ENCODE measurements at regions not wholly inside any gene's neighbourhood (a gene's known extent, or its start where the extent isn't known, plus 50 kb on each side); places are given as distances from the start of the nearest gene placed in this dataset.
"Not testable (repeated sequence)": the region's sequence is repeated elsewhere in the genome, so short reads cannot be mapped to it uniquely, and the experiment has no call there.

DNA sequence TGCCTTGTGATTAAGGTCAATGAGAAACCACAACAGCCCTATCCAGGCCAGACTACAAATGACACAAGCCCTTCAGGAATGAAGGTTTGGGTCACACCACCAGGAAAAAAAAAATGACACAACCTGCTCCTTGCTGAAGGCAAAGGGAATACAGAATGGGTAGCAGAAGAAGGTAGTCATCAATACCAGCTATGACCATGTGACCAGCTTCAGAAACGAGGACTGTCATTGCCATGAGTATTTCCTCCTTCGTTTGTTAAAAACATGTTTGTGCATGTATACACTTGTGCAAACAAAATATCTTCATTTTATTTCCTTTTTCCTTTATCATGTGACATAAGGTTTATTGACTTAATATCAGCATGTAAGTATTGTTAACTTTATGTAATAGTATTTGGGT is 226.6 kb downstream of the CDH19 start (continued):
- TF ChIP-seq RBBP5 (IDR thresholded peaks at IDR 0.05; ENCODE audit: borderline replicate concordance, low read depth, low read length) (no peak), SAP30 (IDR thresholded peaks at IDR 0.05; ENCODE audit: insufficient read depth, insufficient replicate concordance, low read length) (no peak), YY1 (IDR thresholded peaks at IDR 0.05; ENCODE audit: low read depth, low read length) (no peak), CHD1 (IDR thresholded peaks at IDR 0.05; ENCODE audit: low read depth, low read length) (no peak), RNF2 (IDR thresholded peaks at IDR 0.05; ENCODE audit: borderline replicate concordance, low read depth, low read length, missing control alignments, poor library complexity, severe bottlenecking) (no peak), KDM1A (IDR thresholded peaks at IDR 0.05; ENCODE audit: borderline replicate concordance, low read length) (no peak), RAD21 (IDR thresholded peaks at IDR 0.05 in 1 of 2, conservative IDR thresholded peaks at IDR 0.05 in 1 of 2; ENCODE audit: low read depth in 2 of 2, low read length in 2 of 2) (no peak)

DNA sequence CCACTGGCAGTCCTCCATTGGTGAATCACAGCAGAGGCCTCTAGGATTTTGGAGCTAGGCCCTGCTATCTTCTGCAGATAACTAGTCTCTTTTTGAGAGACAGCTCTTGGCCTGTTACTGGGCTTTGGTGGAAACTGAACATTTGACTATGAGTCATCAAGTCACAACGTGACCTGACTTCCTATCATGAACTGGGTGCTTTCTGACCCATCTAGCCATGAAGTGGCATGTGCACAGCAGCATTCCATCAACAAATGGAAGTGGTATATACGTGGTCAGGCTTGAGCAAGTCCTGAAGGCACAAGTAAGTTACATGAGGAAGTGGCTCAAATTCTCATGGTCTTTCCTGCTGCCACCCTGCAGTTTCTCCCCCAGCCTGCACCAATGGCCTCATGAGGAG is 228.5 kb downstream of the CDH19 start:
- H3K56ac ChIP-seq (replicated peaks; ENCODE audit: insufficient read length, low read depth, low read length); H3K4me2 ChIP-seq (ENCODE audit: insufficient read depth in 1 of 2, low read depth in 2 of 2, low read length in 2 of 2); DNase-seq (ENCODE audit: low read depth in 1 of 2, low spot score in 2 of 2); H4K91ac ChIP-seq (replicated peaks; ENCODE audit: insufficient read length, low read length); H2BK15ac ChIP-seq (ENCODE audit: low read length); H4K5ac ChIP-seq (ENCODE audit: insufficient read length, low read depth, low read length); H3K36me3 ChIP-seq (ENCODE audit: control insufficient read depth in 2 of 4, insufficient read depth in 4 of 4, low read length in 3 of 4); H3K23me2 ChIP-seq (ENCODE audit: low read depth, low read length); H3K4me1 ChIP-seq (replicated peaks in 1 of 4; ENCODE audit: control insufficient read depth in 3 of 4, insufficient read depth in 4 of 4, low read length in 3 of 4); H2BK120ac ChIP-seq (replicated peaks; ENCODE audit: low read depth, low read length); H3K79me2 ChIP-seq (ENCODE audit: control insufficient read depth in 1 of 2, insufficient read depth in 2 of 2, low read length in 2 of 2); H3K79me1 ChIP-seq (ENCODE audit: low read depth, low read length); CTCF ChIA-PET (ENCODE audit: partially characterized antibody); H2AFZ ChIP-seq (ENCODE audit: low read length); H2BK20ac ChIP-seq (ENCODE audit: low read length); H4K20me1 ChIP-seq (replicated peaks in 1 of 2; ENCODE audit: control insufficient read depth in 1 of 2, insufficient read depth in 2 of 2, low read length in 2 of 2); H3K4me3 ChIP-seq (ENCODE audit: extremely low read depth in 1 of 4, insufficient read depth in 2 of 4, low read depth in 3 of 4, low read length in 4 of 4); H2AK5ac ChIP-seq (ENCODE audit: low read depth, low read length); H3K4ac ChIP-seq (replicated peaks; ENCODE audit: insufficient read length, low read depth, low read length); H3K23ac ChIP-seq (ENCODE audit: insufficient read length); H2BK12ac ChIP-seq (ENCODE audit: low read depth, low read length); H3K27ac ChIP-seq (ENCODE audit: low read depth, low read length); POLR2A ChIA-PET (ENCODE audit: partially characterized antibody); H3K27me3 ChIP-seq (replicated peaks in 1 of 4; ENCODE audit: control insufficient read depth in 3 of 4, extremely low read depth in 1 of 4, insufficient read depth in 3 of 4, low read length in 3 of 4); FAIRE-seq; H3K18ac ChIP-seq (ENCODE audit: extremely low read depth, low read length); H3K9me3 ChIP-seq (ENCODE audit: insufficient read depth in 2 of 2, low read depth in 1 of 2, low read length in 1 of 2); H3K14ac ChIP-seq (ENCODE audit: insufficient read length); H3K9ac ChIP-seq (replicated peaks in 1 of 4; ENCODE audit: extremely low read depth in 1 of 4, low read depth in 3 of 4, low read length in 3 of 4); H4K8ac ChIP-seq (ENCODE audit: extremely low read depth, insufficient read depth, low read length); H2BK5ac ChIP-seq (ENCODE audit: low read depth, low read length): not testable (repeated sequence)
- WGBS, 2 experiments (ENCODE audit: extremely low coverage in 1 of 2, insufficient coverage in 1 of 2, insufficient read length in 1 of 2, insufficient replicate concordance in 2 of 2, low coverage in 1 of 2, low lambda C conversion rate in 2 of 2, missing lambda C conversion rate in 1 of 2), result 83% methylated on average over 2 of the region's 2 CpGs; no CpG with 5 or more reads in 1 of the 2 experiments
